K562 (cell line): ENCODE measurements at regions not wholly inside any gene's neighbourhood (a gene's known extent, or its start where the extent isn't known, plus 50 kb on each side); places are given as distances from the start of the nearest gene placed in this dataset.

Experiments
- ATAC-seq: fragments of 200-7000 bp; cut with Tn5 transposase; 3 replicates; pipeline ENCODE4 v1.9.1; 2020; ENCODE audit warnings: moderate library complexity
- BruUV-seq: library from RNA; stranded (reverse); fragments of 400-500 nt; replicated peaks from 2 replicates; lab custom pipeline; 2021; lab: Mats Ljungman, UMichigan
- CTCF ChIA-PET: fragments of 300-600 bp; formaldehyde crosslinking; extraction: SDS; loops from one replicate; lab custom pipeline; 2021; ENCODE audit warnings: low intra/inter-chr PET ratio; lab: Yijun Ruan, JAX
- POLR2A ChIA-PET: fragments of 300-600, 350-650 bp; sonication (Branson Sonifier 250); formaldehyde crosslinking; extraction: SDS; loops from one replicate; lab custom pipeline; 2021; ENCODE audit warnings: antibody characterized with exemption, inconsistent platforms; lab: Yijun Ruan, JAX
- DNase-seq, 4 experiments: peaks; one replicate each; pipeline versions ENCODE4 v3.0.0 to v3.0.0-alpha.2; 2011 to 2018; ENCODE audit warnings: low spot score in 3 of 4, mixed read lengths in 3 of 4; ENCODE audit errors: extremely low read depth in 1 of 4
- FAIRE-seq: peaks from 2 replicates; lab custom pipeline; 2011; peaks lifted over from hg19 to GRCh38; lab: Jason Lieb, UNC
- H2AFZ ChIP-seq: 2 replicates; pipeline ENCODE4 v1.6.0; 2011; ENCODE audit warnings: low read depth, low read length, control low read depth, inconsistent platforms
- H3K27ac ChIP-seq: fragments of 200-600 bp; 3 replicates; pipeline ENCODE4 v1.8.0; 2011; ENCODE audit warnings: low read depth, mild to moderate bottlenecking, control low read depth, inconsistent platforms, low read length, moderate library complexity, mixed read lengths; ENCODE audit errors: extremely low read depth
- H3K27me3 ChIP-seq, 2 experiments: fragments of 300-600 bp in 1 of 2; 2 replicates in 1 of 2; 3 replicates in 1 of 2; pipeline versions ENCODE4 v1.6.0 to v1.8.0; 2011; ENCODE audit warnings: inconsistent platforms in 2 of 2, low read length in 2 of 2, mild to moderate bottlenecking in 1 of 2, mixed read lengths in 1 of 2, moderate library complexity in 1 of 2; ENCODE audit not compliant: control insufficient read depth in 2 of 2, insufficient read depth in 2 of 2
- H3K36me3 ChIP-seq: fragments of 300-600 bp; 3 replicates; pipeline ENCODE4 v1.8.0; 2011; ENCODE audit warnings: mild to moderate bottlenecking, low read length, inconsistent platforms; ENCODE audit not compliant: control insufficient read depth, insufficient read depth
- H3K4me1 ChIP-seq, 2 experiments: fragments of 200-600 bp in 1 of 2; replicated peaks in 1 of 2; 2 replicates in 1 of 2; 3 replicates in 1 of 2; pipeline versions ENCODE4 v1.5.1 to v1.8.0; 2011; ENCODE audit warnings: inconsistent platforms in 2 of 2, low read length in 2 of 2, mild to moderate bottlenecking in 1 of 2, mixed read lengths in 1 of 2, moderate library complexity in 1 of 2; ENCODE audit not compliant: control insufficient read depth in 2 of 2, insufficient read depth in 2 of 2
- H3K4me2 ChIP-seq: 2 replicates; pipeline ENCODE4 v1.6.1; 2011; ENCODE audit warnings: low read length, control low read depth, inconsistent platforms, mixed read lengths; ENCODE audit not compliant: insufficient read depth
- H3K4me3 ChIP-seq: fragments of 200-600 bp; sonication (generic), shearing (Covaris generic); 2 replicates; pipeline ENCODE4 v1.5.1; 2016; ENCODE audit warnings: control low read depth, inconsistent platforms
- H3K79me2 ChIP-seq: fragments of 200-600 bp; 3 replicates; pipeline ENCODE4 v1.8.0; 2011; ENCODE audit warnings: low read length, inconsistent platforms; ENCODE audit not compliant: control insufficient read depth, insufficient read depth
- H3K9ac ChIP-seq, 2 experiments: 2 replicates each; pipeline versions ENCODE4 v1.6.0 to v1.6.1; 2011; ENCODE audit warnings: low read depth in 2 of 2, low read length in 2 of 2, control low read depth in 1 of 2, inconsistent platforms in 1 of 2, mild to moderate bottlenecking in 1 of 2, mixed read lengths in 1 of 2; ENCODE audit not compliant: insufficient read depth in 1 of 2
- H3K9me1 ChIP-seq: one replicate; pipeline ENCODE4 v1.6.0; 2011; ENCODE audit warnings: inconsistent platforms, mild to moderate bottlenecking, low read length, moderate library complexity; ENCODE audit not compliant: control insufficient read depth, insufficient read depth
- H3K9me3 ChIP-seq: replicated peaks from 2 replicates; pipeline ENCODE4 v1.5.1; 2011; ENCODE audit warnings: low read depth, low read length, inconsistent platforms; ENCODE audit not compliant: control insufficient read depth, insufficient read depth
- H4K20me1 ChIP-seq: replicated peaks from 2 replicates; pipeline ENCODE4 v1.6.1; 2011; ENCODE audit warnings: low read length, inconsistent platforms, mixed read lengths; ENCODE audit not compliant: control insufficient read depth, insufficient read depth
- FOXA1 ChIP-seq: fragments of 450-650 bp; IDR thresholded peaks from 2 replicates; pipeline ENCODE4 v1.6.1; 2016; ENCODE audit warnings: mild to moderate bottlenecking, borderline replicate concordance
- HDAC1 ChIP-seq, 2 experiments: fragments of 450-650 bp; IDR thresholded peaks; 2 replicates each; pipeline ENCODE4 v1.6.1; 2016 to 2017; ENCODE audit warnings: inconsistent platforms in 1 of 2, mild to moderate bottlenecking in 1 of 2, moderate library complexity in 1 of 2
- LCOR ChIP-seq: sonication (generic); formaldehyde crosslinking; IDR thresholded peaks from 2 replicates; pipeline ENCODE4 v1.8.0; 2022; ENCODE audit warnings: mild to moderate bottlenecking, missing genetic modification reagents
- MAFK ChIP-seq: IDR thresholded peaks from 2 replicates; pipeline ENCODE4 v1.6.1; 2011; ENCODE audit warnings: low read length, improper control_type of control experiment
- PCBP1 ChIP-seq: fragments of 200-400 bp; formaldehyde crosslinking; IDR thresholded peaks from 2 replicates; pipeline ENCODE4 v1.6.1; 2018; ENCODE audit warnings: mild to moderate bottlenecking, low read depth, low read length; ENCODE audit not compliant: poor library complexity, severe bottlenecking
- STAT5B ChIP-seq: fragments of 250-450 bp; sonication (Bioruptor Pico); IDR thresholded peaks from 2 replicates; pipeline ENCODE4 v1.8.0; 2021; ENCODE audit warnings: mild to moderate bottlenecking, inconsistent platforms
- TCF7 ChIP-seq: sonication (generic); IDR thresholded peaks from 2 replicates; pipeline ENCODE4 v1.6.1; 2016; ENCODE audit warnings: antibody characterized with exemption, borderline replicate concordance
- ZNF316 ChIP-seq: fragments of 450-650 bp; IDR thresholded peaks from 2 replicates; pipeline ENCODE4 v1.6.1; 2016
- ZNF830 ChIP-seq: fragments of 250-450 bp; sonication (Bioruptor Pico); IDR thresholded peaks from 2 replicates; pipeline ENCODE4 v1.5.0; 2021; ENCODE audit warnings: mild to moderate bottlenecking
- WGBS: fragments of 100-300 bp; shearing (Covaris generic); methylation state at CpG from one replicate; pipeline ENCODE4 v1.1.6; 2016; ENCODE audit warnings: low coverage, mixed read lengths; ENCODE audit not compliant: insufficient coverage; ENCODE audit errors: missing lambda C conversion rate; 5-methylcytosine and 5-hydroxymethylcytosine counted together
- in situ Hi-C: fragments of 300-500 bp; cut with MboI; formaldehyde crosslinking; loops from 4 replicates; pipeline ENCODE4 v1.15.0; 2018; ENCODE audit warnings: inconsistent platforms, mixed read lengths
- intact Hi-C: fragments of 100-400 bp; cut with micrococcal nuclease; formaldehyde crosslinking; loops from 2 replicates; pipeline ENCODE4 v1.14.2; 2022
- TF ChIP-seq, protein P1 (sequence below): fragments of 200-400 bp; formaldehyde crosslinking; IDR thresholded peaks from 2 replicates; pipeline ENCODE4 v1.6.1; 2017; ENCODE audit warnings: mild to moderate bottlenecking, low read depth, low read length, moderate library complexity
- TF ChIP-seq, protein P2 (sequence below): fragments of 450-650 bp; conservative IDR thresholded peaks from 2 replicates; pipeline ENCODE4 v1.6.1; 2016; ENCODE audit warnings: missing genetic modification characterization, low read depth, mild to moderate bottlenecking, missing compliant biosample characterization, moderate library complexity

DNA sequence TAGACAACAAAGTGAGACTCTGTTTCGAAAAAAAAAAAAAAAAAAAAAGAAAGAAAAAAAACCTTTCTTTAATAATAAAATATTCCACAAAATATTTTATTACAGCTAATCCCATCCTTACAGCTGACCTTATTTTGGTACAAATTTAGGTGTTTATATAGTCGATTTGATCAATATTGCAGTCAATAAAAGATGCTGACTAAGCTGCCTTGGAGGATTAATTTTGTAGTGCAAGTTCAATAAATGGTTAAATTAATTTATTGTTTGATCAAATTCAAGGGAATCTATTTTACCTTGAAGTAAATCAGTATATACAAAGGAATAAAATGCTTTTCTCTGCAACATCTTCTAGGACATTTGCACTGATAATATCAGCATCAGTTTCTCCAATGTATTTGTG lies 1764.3 kb downstream of the NCAM2 start:
- intact Hi-C loops = no loop called here
- Histone ChIP-seq H2AFZ (no peak overlapping the region), H3K27ac (no peak overlapping the region), H3K4me1 (no peaks in the 10 kb centered on the region), H3K79me2 (no peaks in the 10 kb centered on the region), H3K4me2 (no peak overlapping the region), H3K9me3 (no peaks in the 10 kb centered on the region), H3K36me3 (no peaks in the 10 kb centered on the region), H3K9ac (no peak overlapping the region), H4K20me1 (no peaks in the 10 kb centered on the region), H3K9me1 (no peaks in the 10 kb centered on the region), H3K4me3 (no peak overlapping the region), H3K27me3 (no peaks in the 10 kb centered on the region)
- ChIA-PET CTCF (no interaction called here), POLR2A (no interaction called here)
- DNase-seq = no peak
- no peak for TF ChIP-seq LCOR
- TF ChIP-seq ZNF316 = peak; percentile 19; the same call in 1 of the 2 replicates
- peak; percentile 13; the same call in 1 of the 2 replicates for TF ChIP-seq MAFK
- in situ Hi-C loops = no loop called here
- 0% methylated on average over 1 of the region's 2 CpGs for WGBS
- ATAC-seq = no peak
- no TSS peak for BruUV-seq
- no peak for FAIRE-seq

DNA sequence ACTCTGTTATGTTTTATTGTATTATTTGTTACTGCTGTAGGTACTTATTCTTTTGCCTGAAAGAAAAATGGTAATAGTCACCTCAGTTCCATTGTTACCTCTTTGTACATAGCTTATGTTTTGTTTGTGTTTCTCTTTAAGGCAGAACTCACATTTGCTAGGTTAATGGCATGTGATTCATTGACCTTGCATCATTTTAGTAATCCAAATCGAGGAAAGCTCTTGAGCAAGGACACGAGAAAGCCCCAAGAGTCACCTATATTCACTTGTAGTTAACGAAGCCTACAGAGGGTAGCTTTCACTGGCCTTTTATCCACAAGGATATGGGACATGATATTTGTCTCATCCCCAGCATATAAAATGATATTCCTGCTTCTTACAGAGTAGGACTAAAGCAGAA lies 1765.2 kb downstream of the NCAM2 start:
- no peak overlapping the region for H3K9ac ChIP-seq
- TF ChIP-seq TCF7 (no peak), PCBP1 (no peak), ZNF830 (CRISPR knock-in tag) (no peak), FOXA1 (no peak), HDAC1 (IDR thresholded peaks at IDR 0.05) (no peak), STAT5B (CRISPR knock-in tag) (no peak)
- TF ChIP-seq, protein P1, sequence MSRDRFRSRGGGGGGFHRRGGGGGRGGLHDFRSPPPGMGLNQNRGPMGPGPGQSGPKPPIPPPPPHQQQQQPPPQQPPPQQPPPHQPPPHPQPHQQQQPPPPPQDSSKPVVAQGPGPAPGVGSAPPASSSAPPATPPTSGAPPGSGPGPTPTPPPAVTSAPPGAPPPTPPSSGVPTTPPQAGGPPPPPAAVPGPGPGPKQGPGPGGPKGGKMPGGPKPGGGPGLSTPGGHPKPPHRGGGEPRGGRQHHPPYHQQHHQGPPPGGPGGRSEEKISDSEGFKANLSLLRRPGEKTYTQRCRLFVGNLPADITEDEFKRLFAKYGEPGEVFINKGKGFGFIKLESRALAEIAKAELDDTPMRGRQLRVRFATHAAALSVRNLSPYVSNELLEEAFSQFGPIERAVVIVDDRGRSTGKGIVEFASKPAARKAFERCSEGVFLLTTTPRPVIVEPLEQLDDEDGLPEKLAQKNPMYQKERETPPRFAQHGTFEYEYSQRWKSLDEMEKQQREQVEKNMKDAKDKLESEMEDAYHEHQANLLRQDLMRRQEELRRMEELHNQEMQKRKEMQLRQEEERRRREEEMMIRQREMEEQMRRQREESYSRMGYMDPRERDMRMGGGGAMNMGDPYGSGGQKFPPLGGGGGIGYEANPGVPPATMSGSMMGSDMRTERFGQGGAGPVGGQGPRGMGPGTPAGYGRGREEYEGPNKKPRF = no peak
- TF ChIP-seq, protein P2, sequence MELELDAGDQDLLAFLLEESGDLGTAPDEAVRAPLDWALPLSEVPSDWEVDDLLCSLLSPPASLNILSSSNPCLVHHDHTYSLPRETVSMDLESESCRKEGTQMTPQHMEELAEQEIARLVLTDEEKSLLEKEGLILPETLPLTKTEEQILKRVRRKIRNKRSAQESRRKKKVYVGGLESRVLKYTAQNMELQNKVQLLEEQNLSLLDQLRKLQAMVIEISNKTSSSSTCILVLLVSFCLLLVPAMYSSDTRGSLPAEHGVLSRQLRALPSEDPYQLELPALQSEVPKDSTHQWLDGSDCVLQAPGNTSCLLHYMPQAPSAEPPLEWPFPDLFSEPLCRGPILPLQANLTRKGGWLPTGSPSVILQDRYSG (tag) = no peak
- H3K27ac ChIP-seq = no peak overlapping the region
- intact Hi-C loops = no loop called here
- ATAC-seq = no peak
- in situ Hi-C loops = no loop called here
- ChIA-PET POLR2A (no interaction called here), CTCF (no interaction called here)
- no peak overlapping the region for H3K4me3 ChIP-seq
- H3K9me3 ChIP-seq = no peaks in the 10 kb centered on the region
- H3K4me1 ChIP-seq = no peaks in the 10 kb centered on the region
- no peaks in the 10 kb centered on the region for H3K27me3 ChIP-seq
- H3K4me2 ChIP-seq = no peak overlapping the region
- H3K79me2 ChIP-seq = no peaks in the 10 kb centered on the region
- H3K9me1 ChIP-seq = no peaks in the 10 kb centered on the region
- WGBS = 0% methylated on average over 3 of the region's 3 CpGs
- no peaks in the 10 kb centered on the region for H3K36me3 ChIP-seq
- no peak overlapping the region for H2AFZ ChIP-seq
- H4K20me1 ChIP-seq = no peaks in the 10 kb centered on the region
- no peak for FAIRE-seq
- no peak for DNase-seq
- no TSS peak for BruUV-seq
